ENCODE measurements at regions not wholly inside any gene's neighbourhood (a gene's known extent, or its start where the extent isn't known, plus 50 kb on each side); places are given as distances from the start of the nearest gene placed in this dataset.
"Not testable (repeated sequence)": the region's sequence is repeated elsewhere in the genome, so short reads cannot be mapped to it uniquely, and the experiment has no call there.

DNA sequence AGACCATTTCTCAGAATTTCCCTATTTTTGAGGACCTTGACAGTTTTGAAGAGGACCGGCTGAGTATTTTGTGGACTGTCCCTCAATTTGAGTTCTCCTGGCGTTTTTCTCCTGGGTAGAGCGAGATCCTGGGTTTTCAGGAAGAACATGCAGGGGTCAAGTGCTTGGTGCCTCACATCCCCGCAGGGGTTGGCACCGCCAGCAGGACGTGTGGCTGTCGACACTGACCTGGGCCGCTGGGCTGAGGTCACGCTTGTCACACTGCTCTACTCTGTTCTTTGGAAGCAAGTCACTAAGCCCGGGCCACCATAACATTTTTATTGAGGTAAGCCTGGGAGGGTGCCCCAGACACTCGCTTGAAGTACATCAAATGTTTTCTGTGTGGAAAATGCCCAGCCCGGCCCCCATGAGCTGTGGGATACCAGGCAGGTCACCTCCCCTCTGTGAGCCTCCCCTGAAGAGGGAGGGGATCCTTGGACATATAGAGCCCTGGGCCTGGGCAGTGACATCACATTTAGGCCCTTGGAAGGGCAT lies 112.0 kb downstream of the NPIPB11 start:
- not testable (repeated sequence) for FAIRE-seq

DNA sequence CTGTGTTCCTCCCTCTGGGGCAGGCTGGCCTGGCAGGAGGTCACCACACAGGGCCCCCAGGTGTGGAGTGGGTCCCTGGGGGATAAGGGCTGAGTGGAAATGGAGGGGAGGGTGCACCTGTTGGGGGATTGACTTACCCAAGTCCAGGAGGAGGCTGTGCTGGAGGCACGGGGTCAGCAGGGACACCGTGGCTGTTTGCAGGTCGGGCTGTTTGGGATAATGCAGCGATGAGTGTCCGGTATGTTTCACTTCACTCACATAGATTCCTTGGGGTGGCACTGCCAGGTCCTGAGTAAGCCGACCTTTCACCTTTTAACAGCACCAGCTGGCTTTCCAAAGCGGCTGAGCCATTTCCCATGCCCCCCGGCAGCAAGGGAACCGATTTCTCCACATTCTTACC lies 113.0 kb downstream of the NPIPB11 start:
- FAIRE-seq, result not testable (repeated sequence)

DNA sequence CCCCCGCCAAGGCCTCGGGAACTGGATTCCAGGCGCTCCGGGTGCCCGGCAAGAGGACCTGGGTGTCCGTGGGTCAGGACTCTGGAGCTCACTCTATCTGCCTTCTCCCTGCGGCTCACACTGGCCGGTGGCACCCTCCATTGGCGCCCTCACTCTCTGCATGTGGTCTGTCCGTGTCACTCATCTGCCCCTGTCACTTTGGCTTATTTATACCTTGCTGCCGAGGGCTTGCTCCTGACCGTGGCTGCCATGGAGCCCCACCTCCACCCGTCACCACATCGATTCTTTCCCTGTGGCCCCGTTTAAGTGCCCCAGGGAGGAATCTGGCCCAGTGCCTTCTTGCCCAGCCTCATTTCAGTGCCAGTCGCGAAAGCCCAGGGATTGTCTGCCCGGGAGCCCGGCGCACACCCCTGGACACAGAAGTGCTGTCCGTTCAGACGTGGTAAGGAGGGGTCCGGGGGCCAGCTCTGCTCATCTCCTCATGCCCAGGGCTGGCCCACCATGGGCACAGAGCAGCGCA lies 113.5 kb downstream of the NPIPB11 start:
- not testable (repeated sequence) for FAIRE-seq

DNA sequence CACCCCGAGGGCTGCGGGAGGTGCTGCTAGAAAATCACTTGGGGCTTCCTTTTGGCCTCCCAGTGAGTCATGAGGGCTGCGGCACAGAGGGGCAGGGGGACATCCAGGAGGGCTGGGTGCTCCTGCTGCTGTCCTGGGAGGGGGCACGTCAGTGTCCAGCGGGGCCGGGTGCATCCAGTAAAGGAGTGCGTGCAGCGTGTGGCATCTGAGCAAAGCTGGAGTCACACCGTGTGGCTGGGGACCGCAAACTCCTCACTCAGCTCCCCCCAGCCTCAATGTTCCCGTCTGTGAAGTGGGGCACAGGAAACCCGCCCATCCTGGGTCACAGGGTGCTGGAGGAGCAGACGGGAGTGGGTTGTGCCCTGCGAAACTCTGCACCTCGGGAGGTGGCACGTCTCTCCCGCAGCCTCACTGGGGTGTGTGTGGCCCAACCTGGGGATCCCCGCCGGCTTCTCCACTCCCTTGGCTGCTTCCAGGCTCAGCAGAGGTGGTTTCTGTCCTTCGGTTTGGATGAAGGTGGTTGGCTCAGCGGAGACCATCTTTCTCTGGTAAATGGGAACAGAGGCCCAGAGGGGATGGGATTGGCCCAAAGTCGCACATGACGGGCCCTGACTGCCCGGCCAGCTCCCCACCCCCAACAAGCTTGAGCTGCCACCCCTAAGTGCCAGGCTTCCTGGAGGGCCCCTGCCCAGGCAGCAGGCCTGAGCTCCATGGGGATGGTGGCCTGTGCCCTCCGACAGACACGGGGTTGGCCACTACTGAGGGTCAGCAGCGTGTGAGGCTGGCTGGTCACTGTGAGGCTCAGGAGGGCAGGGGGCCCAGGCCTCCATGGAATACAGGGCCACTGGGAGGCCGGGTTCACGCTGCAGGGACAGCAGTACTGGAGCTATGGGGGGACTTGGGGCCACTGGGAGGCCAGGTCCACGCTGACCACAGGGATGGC lies 114.9 kb downstream of the NPIPB11 start:
- not testable (repeated sequence) for FAIRE-seq

DNA sequence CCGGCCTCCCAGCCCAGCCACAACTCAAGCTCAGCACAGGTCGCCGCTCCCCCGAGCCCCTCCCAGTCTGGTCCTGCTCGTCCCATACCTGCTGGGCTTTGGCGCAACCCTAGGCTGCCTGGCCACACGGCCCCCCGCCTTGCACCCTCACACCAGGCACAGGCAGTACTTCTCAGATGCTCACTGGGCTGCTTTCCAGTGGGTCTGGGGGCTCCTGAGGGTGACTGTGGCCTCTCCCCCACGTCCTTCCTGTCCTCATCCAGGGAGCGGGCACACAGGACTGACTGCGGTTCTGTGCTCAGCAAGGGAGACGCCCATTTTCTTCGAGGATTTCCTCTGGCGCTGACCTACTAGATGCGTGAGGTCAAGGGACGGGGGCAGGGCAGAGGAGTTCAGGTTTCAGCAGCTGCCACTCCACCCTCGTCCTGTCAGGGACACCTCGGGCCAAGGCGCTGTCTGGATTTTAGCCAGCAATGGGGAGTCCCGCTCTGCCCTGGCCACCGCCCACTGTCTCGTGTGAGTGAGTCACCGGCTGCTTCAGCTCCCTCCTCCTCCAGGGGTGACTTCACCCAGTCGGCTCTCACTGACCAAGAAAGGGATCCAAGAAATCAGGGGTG lies 115.8 kb downstream of the NPIPB11 start:
- FAIRE-seq, result no peak

DNA sequence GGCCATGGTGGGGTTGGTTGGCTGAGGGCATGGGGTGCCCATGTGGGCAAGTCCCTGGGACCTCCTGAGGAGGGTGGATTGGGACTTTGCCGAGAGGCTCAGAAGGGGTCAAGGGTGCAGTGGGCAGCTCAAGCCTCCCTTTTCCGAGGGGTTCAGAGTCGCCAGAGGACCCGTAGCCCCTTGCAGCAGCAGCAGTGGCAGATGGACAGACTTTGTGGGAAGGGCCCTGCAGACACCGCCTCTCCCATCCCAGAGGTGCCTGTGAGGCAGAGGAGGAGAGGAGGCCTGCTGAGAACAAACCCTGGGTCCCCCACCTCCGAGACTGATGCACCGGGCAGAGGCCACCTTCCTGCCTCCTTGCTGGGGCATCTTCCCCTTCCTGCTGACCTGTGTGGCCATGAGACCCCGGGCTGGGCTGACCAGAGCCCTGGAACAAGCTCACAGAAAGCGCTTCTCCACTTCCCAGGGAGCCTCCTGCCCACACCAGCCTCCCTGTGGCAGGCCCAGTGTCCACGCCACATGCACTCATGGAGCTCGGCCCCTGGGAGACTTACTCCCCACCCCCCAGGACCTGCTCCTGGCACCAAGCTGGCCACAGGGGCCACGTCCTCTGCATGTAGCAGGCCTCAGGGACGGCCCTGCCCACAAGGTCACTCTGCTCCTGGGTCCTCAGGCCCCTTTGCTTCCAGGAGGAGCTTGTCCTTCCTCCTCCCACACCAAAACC lies 116.8 kb downstream of the NPIPB11 start:
- not testable (repeated sequence) for FAIRE-seq

DNA sequence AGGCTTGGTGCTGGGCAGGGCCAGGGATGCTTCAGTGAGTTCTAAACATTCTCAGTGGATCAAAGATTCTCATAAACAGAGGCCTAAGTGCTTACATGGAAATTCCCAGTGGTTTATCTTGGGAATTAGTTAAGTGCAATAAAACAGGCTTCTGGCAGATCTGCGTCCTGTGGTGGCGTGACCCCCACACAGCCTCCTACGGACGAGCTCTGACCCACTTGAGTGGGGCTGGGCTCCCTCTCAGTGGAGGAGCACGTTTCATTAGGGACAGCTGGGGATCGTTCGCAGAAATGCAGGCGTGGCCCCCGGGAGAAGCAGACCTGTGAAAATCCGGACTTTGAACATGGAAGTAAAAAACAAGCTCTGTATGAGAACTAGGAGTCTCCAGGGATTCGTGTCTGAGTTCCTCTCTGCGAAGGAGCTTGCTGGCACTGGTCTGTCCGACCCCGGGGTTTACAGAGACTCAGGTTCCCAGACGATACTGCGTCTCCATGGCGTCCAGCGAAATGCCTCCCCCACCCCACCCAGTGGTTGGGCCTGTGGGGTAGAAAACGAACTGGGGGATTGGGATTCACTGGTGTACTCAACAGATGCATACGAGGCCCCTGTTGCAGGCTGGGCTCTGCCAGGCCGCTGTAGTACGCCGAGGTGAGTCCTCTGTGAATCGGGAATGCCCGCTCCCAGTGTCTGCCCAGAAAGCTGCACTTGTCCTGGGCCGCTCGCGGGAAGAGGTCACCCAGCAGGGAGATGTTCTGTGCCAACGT lies 117.6 kb downstream of the NPIPB11 start:
- not testable (repeated sequence) for FAIRE-seq

DNA sequence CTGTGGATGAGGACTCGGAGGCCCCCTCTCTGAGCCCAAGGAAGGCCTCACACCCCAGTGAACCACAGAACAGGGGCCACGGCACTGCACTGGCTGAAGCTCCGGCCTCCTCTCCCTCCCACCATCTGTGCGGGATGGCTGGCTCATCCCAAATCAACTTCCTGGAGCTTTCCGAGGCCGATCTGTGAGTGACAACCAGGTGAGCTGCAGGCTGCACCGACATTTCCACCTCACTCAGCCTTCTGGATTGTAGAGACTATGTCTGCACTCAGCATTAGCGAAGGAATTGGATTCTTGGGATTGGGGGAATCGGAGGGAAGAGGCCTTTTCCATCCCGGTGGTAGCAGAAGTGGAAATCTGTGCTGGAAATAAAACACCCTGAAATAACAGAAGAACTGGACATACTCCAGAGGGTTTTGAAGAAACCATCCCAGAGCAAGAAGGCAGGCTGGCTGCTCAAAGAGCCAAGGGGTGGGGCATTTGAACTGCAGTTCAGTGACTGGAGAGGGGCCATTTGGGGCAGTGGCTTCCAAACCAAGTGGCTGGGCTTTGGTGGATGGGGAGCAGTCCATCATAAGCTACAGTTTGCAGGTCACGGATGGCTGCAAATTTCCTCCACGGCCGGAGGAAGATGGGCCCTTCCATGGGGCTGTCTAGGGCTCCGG lies 118.5 kb downstream of the NPIPB11 start:
- not testable (repeated sequence) for FAIRE-seq

DNA sequence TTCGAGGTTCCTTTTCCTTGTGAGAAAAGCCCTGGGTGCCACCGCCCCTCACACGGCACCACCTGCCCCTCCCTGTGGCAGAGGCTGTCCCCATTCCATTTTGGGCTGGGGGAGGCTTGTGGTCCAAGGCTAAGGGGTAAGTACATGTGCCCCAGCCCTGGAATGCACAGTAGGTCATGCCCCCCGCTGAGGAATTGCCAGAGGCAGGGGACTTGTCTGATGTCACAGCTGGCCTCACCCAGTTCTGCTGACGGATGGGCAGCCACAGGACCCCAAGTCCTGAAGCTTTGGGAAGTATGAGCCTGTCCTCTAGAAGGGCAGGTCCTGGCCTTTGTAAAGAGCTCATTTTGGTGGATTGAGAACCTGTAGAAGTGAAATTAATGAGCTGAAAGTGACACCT lies 119.3 kb downstream of the NPIPB11 start:
- FAIRE-seq, result not testable (repeated sequence)

DNA sequence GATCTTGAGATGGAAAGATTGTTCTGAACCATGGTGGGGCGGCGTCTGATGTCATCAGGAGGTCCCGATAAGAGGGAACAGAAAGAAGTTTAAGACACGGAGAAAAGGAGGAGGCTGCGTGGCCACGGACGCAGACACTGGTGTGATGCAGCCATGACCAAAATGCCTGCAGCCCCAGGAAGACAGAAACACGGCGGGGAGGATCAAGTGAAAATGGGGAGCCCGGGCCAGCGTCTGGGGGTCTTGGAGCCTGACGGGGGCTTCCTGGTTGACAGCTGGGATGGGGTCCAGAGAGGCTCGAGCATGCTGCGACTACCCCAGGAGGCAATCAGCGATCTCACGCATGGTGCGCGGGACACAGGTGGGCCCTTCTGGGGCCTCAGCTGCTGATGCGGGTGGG lies 119.7 kb downstream of the NPIPB11 start:
- FAIRE-seq, result not testable (repeated sequence)

DNA sequence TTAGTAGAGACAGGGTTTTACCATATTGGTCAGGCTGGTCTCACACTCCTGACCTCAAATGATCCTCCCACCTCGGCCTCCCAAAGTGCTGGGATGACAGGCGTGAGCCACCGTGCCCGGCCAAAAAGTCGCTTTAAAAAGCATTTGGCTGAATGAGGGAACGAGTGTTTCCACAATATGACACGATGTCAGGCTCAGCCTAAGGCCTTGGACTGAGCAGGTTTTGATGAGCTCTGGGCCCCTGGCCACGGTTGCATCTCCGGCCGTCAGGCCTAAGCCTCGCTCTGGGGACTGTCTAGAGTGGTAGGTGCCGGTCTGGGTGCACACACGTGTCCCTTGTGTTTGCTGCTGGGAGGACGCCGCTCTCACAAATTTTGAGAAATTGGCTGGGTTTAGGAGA lies 120.3 kb downstream of the NPIPB11 start:
- FAIRE-seq, result not testable (repeated sequence)

DNA sequence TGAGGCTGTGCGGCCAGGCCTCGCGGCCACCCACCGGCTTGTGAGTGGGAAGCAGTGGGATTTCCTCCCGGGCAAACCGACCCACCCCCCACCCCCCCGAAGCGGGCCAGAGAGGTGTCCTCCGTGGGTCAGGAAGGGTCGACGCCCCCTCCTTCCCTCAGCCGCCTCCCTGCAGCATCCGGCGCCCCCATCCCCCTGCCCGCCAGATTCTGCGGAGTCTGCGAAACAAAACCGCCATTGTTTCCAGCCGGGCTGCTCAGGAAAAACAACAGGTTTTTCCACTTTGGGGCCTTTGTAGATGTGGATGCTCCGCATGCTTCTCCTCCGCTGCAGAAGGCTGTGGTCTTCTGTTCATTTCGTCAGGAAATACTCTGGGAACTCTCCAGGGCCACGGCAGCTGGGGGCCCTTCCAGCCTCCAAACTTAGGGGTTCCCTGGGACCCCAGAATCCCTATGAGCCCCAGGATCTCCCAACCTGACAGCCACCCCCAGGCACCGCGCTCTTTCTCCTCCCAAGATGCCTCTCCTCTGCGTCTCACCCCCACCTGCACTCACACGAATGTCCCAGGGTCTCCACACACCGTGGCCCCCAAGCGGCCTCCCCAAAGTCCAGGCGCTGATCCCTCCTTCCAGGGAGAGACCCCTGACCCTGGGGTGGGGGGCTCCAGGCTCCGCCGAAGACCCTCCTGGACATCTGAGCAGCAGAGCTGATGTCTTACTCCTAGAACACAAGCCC lies 121.2 kb downstream of the NPIPB11 start:
- not testable (repeated sequence) for FAIRE-seq

DNA sequence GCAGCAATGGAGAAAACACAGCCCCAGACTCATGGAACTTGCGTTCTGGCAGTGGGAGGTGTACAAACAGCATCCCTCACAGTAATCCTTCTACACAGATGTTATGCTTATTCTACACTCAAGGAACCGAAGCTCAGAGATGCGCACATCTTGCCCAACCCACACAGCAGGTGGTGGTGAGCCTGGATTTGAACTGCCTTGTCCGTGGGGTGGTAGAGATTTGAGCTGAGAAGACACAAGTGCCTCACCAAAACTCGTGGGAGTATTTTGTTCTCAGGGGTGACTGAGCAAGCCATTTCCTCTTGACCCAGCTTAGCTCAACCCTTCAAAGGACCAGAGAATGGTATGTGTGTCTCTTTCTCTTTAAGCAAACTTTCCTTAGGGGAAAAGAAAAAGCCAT lies 121.8 kb downstream of the NPIPB11 start:
- not testable (repeated sequence) for FAIRE-seq

DNA sequence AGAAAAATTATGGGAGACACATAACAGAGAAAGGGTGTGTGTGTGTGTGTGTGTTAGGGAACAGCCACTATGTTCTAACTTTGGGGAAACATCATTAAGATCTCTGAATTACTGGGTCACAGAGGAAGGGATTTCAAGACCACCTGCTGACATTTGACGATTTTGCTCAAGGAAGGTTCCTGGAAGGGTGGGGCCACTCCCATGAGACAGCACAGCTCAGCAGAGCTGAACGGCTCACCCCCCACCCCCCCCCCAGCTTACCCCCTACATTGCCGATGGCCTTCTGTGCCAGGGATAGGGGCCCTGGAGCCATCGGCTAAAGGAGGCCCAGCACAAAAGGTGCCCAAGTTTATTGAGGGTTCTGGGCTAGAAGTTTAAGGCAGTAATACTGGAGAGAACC lies 122.4 kb downstream of the NPIPB11 start:
- FAIRE-seq, result not testable (repeated sequence)

DNA sequence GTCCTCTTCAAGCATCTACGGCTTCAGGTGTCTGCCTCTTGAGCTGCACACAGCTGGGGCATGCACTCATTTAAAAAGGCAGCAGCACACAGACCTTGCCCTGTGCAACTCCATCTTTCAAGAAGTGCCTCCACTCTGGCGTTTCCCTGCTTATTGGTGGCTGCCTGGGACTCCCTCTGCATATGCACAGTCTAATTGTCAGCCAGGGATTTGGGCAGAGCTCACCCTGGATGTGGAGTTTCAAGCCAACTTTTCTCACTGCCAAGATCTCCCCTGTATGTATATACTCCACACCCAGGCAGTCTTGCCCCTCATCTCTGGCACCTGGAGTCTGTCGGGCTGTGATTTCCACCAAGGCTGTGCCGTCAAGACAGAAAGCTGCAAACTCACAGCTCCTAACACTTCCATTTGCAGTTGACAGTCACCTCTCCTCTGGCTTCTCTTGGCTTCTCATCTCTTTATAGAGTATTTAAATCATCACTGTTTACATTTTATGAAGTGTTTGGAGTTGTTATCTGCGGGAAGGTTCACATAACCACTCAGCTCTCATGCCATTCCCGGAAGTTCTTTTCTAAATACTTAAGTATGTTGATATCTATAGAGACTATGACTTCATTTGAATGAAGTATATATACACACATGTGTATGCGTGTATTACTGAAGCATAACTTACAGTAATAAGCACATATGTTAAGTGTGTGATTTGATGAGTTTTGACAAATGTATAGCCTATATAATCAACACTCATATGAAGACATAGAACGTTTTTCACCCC lies 128.2 kb downstream of the NPIPB11 start:
- not testable (repeated sequence) for FAIRE-seq

DNA sequence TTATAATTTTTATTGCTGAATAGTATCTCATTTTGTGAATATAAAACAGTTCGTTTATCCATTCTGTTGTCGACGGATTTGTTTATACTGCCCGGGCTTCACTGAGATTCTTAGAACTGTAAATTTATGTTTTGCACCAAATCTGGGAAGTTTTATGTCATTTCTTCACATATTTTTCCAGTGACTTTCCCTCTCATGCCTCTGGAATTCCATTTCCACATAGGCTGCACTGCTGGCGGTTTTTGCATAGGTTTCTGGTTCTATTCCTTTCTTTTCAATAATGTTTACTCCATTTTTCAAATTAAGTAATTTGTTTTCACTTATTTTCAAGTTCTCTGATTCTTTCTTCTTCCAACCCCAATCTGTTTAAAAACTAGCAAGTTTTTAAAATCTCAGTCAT lies 130.1 kb downstream of the NPIPB11 start:
- FAIRE-seq, result not testable (repeated sequence)

DNA sequence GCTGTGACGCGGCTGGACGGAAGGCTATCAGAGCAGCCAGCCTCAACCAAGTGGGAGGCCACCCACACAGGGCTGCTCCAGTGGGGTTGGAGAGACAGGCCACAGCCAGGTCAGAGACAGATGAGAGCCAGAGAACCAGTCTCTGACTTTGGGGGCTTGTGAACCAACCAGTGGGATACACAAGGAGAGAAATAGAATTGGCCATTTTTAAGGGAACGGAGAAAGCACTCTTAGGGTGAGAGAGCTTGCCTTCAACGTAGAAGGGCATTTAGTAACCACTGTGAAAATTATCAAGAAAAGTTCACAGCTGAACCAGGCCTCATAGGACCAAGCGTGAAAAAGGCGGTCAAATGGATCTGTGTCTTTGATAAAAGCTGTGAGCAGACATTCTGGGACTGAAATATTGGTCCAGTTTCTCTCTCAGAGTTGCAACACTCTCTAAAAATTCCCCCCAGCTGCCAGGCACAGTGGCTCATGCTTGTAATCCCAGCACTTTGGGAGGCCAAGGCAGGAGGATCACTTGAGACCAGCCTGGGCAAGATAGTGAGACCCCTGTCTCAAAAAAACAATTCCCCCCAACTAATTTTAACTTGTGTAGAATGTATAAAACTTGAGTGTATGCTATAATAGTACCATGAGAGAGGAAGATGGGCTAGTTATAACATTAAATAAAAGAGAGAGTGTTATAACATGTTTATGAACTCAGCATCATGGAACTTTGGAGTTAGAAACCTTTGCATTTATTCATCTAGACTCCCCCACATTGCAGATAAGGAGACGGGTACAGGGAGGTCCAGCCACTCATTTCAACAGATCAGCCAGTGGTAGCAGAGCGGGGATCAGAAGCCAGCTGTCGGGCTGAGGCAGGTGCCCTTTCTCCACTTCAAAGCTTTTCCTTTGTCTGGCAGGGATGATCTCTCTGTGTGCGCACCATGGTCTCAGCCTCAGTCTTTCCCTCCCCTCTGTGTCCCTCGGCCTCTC lies 132.2 kb downstream of the NPIPB11 start:
- not testable (repeated sequence) for FAIRE-seq

DNA sequence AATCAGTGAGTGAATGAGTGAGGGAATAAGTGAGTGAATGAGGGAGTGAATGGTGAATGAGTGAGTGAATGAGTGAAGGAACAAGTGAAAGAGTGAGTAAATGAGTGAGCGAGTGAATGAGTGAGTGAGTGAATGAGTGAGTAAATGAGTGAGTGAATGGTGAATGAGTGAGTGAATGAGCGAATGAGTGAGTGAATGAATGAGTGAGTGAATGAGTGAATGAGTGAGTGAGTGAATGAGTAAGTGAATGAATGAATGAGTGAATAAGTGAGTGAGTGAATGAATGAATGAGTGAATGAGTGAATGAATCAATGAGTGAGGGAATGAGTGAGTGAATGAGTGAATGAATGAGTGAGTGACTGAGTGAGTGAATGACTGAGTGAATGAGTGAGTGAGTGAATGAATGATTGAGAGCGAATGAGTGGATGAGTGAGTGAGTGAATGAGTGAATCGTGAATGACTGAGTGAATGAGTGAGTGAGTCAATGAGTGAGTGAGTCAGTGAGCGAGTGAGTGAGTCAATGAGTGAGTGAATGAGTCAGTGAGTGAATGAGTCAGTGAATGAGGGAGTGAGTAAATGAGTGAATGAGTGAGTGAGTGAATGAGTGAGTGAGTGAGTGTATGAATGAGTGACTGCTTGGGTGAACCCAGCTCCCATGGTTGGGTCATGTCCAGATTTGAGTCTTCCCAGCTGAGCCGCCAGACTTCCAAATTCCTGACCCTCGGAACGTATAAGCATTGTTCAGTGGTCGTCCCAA lies 133.0 kb downstream of the NPIPB11 start:
- not testable (repeated sequence) for FAIRE-seq

Data from colon (tissue), 2 donors.